ENCODE measurements at regions not wholly inside any gene's neighbourhood (a gene's known extent, or its start where the extent isn't known, plus 50 kb on each side); places are given as distances from the start of the nearest gene placed in this dataset.

DNA sequence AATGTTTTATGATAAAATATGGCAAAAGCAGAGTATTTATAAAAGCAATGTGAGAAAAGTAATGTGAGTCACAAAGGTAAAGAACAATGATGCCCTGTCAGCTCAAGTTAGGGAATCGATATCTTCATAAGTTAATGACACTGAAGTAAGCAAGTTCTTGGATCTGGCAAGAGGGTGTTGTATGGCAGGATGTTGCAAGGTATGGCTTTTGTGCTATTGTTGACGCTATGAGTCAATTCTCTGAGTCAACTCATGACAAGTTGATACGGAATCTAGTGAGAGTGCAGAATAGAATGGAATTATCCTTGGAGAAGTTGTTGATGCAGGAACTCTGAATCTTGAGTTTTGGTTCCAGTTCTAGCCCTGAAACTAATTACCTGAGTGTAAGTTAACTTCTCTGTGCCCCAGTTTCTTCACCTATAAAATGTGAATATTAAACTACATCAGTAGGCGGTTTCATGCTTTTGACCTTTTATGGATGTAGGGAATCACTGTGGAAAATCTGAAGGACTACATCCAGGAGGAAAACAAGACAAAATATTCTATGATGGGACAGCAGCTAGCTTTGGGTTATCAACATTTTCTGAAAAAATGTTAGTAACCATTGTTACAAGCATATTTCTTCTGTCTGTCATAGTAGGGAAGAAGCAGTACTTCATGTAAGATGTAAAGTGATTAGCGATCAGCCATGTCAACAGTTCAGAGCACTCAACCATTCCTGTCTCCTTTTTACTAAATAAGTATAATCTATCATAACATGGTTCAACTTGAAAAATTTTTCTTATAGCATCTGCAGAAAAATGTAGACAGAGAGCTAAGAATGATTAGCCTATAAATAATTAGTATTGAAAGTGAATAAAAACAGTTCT, 96.9 kb downstream of the ATP6V1G3 start:
- no peak for TF ChIP-seq POLR2A (IDR thresholded peaks at IDR 0.05)
- TF ChIP-seq, protein P1, sequence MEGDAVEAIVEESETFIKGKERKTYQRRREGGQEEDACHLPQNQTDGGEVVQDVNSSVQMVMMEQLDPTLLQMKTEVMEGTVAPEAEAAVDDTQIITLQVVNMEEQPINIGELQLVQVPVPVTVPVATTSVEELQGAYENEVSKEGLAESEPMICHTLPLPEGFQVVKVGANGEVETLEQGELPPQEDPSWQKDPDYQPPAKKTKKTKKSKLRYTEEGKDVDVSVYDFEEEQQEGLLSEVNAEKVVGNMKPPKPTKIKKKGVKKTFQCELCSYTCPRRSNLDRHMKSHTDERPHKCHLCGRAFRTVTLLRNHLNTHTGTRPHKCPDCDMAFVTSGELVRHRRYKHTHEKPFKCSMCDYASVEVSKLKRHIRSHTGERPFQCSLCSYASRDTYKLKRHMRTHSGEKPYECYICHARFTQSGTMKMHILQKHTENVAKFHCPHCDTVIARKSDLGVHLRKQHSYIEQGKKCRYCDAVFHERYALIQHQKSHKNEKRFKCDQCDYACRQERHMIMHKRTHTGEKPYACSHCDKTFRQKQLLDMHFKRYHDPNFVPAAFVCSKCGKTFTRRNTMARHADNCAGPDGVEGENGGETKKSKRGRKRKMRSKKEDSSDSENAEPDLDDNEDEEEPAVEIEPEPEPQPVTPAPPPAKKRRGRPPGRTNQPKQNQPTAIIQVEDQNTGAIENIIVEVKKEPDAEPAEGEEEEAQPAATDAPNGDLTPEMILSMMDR (IDR thresholded peaks at IDR 0.05) = no peak
